NCI-H460 (cell line): ENCODE measurements at regions not wholly inside any gene's neighbourhood (a gene's known extent, or its start where the extent isn't known, plus 50 kb on each side); places are given as distances from the start of the nearest gene placed in this dataset.
"Not testable (repeated sequence)": the region's sequence is repeated elsewhere in the genome, so short reads cannot be mapped to it uniquely, and the experiment has no call there.

Source experiments
- DNase-seq: peaks from one replicate; pipeline ENCODE4 v3.0.0-alpha.2; 2016; ENCODE audit warnings: low read depth; ENCODE audit errors: extremely low read depth

DNA sequence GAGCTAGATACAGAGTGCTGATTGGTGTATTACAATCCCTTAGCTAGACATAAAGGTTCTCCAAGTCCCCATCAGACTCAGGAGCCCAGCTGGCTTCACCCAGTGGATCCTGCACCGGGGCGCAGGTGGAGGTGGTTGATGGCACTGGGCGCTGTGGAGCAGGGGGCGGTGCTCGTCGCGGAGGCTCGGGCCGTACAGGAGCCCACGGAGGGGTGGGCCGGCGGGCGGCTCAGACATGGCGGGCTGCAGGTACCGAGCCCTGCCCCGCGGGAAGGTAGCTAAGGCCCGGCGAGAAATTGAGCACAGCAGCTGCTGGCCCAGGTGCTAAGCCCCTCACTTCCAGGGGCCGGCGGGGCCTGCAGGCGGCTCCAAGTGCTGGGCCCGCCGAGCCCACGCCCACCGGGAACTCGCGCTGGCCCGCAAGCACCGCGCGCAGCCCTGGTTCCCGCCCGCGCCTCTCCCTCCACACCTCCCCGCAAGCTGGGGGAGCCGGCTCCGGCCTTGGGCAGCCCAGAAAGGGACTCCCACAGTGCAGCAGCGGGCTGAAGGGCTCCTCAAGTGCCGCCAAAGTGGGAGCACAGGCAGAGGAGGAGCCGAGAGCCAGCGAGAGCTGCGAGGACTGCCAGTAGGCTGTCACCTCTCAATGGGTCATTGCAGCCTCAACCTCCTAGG lies 96.4 kb upstream of the MYO10 start:
- not testable (repeated sequence) for DNase-seq

DNA sequence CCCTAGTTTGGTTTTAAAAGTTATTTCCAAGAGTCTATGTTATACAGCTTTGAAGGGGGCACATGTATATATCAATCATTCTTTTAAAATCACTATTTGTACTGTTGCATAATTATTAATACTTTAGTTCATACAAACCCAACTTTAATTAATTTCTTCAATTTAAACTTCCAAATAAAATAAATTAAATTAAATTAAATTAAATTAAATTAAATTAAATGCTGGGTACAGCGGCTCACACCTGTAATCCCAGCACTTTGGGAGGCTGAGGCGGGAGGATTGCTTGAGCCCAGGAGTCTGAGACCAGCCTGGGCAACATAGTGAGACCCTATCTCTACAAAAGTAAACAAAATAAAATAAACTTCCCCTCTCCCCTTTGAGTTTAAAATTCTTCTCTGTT lies 98.9 kb upstream of the MYO10 start:
- DNase-seq = not testable (repeated sequence)

DNA sequence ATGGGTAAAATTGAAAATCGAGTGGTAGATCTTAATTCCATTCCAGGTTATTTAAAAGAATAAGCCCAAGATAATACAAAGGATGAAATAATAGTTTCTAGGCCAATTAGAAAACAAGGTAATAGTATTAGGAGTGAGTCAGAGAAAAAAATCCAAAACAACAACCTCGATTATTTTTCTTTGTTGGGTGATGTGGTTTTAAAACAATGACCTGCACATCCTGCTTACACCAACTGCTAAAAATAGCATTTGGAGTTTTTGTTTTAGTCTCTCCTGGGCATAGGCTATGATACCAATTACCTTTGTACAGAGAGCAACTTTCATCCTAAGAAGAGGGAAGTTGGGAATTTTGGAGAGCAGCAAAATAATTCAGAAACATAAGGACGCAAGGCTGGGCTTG lies 101.7 kb upstream of the MYO10 start:
- DNase-seq = no peak

DNA sequence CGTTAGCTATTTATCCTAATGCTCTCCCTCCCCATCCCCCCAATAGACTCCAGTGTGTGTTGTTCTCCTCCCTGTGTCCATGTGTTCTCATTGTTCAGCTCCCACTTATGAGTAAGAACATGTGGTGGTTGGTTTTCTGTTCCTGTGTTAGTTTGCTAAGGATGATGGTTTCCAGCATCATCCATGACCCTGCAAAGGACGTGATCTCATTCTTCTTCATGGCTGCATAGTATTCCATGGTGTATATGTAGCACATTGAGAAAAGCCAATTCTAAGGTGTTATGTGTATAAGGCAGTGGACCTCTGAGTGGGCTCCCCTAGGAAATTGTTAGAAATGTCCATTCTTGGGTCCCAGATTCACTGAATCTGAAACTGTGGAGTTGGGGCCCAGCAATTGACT lies 103.1 kb upstream of the MYO10 start:
- DNase-seq = no peak

DNA sequence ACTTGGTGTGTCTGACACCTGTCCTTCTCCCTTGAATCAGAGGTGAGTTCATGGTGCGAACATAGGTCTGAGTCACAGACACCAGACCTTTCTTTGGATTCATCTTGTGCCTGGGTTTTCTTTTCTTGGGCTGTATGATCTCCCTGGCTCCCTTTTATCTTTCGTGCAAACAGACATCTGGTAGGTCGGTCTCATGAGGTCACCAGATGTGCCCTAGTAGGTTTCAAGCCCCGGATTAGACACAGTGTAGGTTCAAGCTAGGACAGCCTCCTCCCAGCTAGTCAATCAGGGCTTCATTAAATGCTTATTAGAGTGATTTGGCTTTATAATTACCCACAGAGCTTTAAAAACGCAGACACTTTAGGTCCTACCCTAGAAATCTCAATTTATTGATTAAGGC lies 106.0 kb upstream of the MYO10 start:
- DNase-seq = no peak

DNA sequence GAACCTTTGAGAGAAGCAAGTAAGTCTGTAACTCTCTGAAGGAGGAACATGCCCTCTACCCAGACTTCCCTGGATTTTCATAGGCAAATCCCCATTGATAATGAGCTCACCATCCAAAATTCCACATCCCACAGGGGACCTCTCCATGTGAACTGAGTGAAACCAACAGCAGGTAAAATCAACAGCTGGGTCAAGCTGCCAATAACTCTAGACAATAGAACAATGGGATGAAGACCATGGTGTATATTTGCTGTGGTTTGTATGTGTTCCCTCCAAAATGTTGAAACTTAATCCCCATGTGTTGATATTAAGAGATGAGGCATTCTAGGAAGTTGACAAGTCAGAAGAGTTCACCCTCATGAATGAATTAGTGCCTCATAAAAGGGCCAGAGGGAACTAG lies 110.2 kb upstream of the MYO10 start:
- DNase-seq = no peak

DNA sequence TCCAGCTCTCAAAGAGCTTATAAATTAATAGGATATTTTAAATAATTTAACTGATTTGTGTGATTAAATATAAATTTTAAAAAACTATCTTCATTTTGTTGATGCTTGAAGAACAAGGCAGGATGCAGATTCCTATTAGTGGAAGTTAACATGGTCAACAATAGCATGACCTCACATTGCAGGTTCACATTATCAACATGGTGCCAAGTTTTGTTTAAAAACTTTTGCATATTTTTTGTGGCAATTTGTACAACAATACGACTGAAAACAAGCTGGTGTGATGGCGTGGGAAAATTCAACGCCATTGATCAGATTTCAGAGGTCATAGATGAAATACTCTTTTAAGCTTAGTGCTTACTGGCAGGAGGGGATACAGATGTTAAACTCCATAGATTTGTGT lies 114.1 kb upstream of the MYO10 start:
- no peak for DNase-seq

DNA sequence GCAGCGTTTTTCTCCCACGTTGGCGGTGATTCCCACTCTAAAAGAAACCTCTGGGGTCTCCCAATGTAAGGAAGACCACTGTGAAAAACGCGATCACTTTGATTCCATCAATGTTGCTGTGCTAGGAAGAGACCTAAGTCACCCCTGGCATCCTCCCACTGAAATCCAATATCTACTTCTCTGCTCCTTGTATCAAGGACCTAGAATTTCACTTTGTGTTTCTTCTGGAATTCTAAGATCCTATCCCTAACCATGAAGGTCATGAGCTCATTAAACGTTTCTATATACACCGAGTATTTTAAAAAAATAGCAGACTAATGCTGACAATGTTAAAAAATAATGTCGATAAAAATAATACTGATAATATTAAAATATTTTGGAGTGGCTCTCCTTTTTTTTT lies 118.8 kb upstream of the MYO10 start:
- no peak for DNase-seq

DNA sequence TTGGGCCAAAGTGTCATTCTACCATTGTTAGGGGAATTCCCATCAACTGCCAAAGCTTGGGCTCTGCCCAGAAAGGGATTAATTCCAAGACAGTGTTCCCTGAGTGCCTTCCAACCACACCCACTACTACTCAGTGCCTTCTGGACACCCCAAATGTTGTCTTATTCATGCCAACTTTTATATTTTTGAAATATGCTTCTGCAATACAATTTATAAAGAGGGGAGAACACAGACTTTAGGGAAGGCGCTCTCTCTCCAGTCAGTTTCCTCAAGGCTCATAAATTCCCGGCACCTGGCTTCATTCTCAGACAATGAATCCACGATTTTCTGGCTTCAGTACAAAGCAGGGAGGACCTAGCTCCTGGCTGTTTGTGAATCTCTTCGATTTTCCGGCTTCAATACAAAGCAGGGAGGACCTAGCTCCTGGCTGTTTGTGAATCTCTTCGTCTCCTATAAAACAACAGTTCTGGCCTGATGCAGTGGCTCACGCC lies 120.1 kb upstream of the MYO10 start:
- no peak for DNase-seq

DNA sequence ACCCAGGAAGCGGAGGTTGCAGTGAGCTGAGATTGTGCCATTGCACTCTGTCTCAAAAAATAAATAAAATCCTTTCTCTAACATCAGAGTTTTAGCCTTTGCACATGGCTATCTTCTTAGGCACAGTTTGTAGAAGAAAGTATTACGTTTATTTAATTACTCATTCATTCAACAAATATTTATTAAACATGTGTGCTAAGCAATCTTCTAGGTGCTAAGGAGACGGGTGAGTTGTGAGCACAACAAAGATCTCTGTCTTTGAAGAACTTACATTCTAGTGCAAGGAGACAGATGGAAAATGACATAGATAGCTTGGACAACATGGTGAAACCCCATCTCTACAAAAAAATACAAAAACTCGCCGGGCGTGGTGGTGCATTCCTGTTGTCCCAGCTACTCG lies 122.3 kb upstream of the MYO10 start:
- DNase-seq = peak; percentile 15

DNA sequence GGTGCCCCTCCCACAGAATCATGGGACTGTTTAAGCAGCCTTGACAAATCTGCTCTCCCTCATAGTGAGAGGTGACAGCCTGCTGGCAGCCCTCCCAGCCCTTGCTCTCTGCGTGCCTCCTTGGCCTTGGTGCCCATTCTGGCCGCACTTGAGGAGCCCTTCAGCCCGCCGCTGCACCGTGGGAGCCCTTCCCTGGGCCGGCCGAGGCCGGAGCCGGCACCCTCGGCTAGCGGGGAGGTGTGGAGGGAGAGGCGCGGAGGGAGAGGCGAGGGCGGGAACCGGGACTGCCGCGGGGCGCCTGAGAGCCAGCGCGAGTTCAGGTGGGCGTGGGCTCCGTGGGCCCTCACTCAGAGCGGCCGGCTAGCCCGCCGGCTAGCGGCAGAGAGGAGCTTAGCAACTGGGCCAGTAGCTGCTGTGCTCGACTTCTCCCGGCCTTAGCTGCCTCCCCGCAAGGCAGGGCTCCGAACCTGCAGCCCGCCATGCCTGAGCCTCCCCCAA lies 125.9 kb upstream of the MYO10 start:
- DNase-seq = peak; percentile 30

DNA sequence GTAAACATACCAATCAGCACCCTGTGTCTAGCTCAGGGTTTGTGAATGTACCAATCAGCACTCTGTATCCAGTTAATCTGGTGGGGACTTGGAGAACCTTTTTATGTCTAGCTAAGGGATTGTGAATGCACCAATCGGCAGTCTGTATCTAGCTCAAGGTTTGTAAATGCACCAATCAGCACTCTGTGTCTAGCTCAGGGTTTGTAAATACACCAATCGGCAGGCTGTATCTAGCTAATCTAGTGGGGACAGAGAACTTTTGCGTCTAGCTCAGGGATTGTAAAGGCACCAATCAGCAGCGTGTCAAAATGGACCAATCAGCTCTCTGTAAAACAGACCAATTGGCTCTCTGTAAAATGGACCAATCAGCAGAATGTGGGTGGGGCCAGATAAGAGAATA lies 126.7 kb upstream of the MYO10 start:
- not testable (repeated sequence) for DNase-seq

DNA sequence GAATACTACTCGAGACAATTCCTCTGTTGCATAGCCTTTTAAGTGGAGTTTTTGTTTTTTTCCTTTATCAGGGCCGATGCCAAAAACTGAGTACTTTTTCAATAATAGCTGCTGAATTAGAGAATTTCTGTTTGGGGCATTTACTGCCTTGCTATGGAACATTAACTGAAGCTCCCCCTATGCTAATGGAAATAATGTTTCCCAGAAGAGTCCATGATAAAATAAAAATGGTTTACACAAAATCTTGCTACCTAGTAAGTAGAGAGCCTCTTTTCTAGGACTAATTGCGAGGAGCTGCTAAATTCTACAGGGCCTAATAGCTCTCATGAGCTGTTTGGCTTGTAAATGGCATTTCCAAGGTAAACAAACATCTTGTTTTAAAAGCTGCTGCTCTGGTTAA lies 128.2 kb upstream of the MYO10 start:
- no peak for DNase-seq

DNA sequence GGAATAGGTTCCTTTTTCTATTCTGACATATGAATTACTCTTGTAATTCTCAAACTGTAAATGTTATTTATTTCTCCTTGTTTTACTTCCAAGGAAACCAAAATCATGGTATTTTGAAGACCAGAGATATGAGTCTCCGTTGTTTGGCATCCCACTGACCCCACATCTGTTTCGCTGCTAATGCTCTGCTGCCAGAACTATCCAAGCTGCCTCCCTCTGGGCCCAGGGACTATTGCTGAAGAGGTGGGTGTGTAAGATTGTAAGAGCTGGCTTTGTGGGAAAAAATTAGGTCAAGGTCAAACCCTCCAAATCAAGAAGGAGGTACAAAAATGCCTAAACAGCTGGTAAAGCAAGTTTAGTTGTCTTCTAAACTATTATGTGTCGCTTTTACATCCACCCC lies 129.4 kb upstream of the MYO10 start:
- no peak for DNase-seq

DNA sequence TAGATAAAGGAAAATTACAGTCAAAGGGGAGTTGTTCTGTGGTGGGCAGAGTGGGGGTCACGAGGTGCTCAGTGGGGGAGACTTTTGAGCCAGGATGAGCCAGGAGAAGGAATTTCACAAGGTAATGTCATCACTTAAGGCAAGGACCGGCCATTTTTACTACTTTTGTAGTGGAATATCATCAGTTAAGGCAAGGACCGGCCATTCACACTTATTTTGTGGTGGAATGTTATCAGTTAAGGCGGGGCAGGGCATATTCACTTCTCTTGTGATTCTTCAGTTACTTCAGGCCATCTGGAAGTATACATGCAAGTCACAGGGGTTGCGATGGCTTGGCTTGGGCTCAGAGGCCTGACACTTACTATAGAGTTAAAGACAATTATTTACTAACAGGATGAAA lies 129.9 kb upstream of the MYO10 start:
- not testable (repeated sequence) for DNase-seq

DNA sequence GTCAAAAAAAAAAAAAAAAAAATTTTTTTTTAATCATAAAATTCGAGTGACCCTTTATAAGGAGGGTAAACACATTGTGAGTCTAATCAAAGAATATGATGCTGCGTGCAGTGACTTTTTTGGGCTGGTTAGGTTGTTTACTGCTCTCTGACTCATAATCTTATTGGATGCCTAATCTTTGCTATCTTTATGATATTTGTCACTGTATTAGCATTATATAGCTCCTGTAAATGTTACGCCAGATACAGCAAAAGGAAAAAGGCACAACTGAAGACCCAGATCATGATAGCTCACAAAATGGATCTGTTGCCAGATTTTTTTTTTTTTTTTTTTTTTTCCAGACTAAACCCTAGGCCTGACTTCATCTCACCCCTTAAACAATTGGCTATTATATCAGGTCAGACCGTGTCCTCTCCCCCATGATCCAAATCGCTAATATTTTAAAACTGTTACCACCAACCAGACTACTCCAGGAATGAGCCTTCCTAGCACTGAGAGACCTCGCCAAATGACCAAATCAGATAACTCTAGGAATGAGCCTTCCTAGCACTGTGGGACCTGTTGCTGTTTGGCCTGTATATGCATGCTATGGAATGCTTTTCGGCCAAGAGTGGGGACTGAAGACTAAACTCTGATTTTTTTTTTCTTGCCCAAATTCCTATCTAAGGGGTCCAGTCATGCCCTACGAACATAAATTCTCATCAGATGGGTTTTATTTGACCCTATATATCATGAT lies 131.7 kb upstream of the MYO10 start:
- no peak for DNase-seq

DNA sequence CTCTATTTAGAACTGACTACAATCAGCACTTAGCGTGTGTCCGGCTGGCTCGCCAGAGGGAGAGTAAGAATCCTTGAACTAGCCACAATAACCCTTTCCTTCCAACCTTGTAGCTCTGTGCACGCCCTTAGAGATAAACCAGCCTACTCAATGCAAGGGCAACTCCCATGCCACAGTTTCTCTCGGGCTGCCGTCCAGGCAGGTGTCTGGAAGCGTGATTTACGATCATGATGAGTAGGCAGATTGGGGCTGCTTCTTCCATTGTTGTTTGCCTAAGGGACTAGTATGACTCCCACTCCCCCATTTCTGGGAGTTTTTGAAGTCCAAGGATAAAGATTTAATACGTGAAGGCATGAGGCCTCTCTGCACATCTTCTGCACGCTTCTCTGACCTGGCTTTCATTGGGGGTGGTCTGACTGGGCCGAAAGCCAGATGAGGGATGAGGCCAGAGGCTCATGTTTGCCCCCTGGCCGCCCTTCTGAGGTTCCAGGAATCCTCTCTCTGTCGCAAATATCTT lies 134.0 kb upstream of the MYO10 start:
- peak; percentile 15 for DNase-seq

DNA sequence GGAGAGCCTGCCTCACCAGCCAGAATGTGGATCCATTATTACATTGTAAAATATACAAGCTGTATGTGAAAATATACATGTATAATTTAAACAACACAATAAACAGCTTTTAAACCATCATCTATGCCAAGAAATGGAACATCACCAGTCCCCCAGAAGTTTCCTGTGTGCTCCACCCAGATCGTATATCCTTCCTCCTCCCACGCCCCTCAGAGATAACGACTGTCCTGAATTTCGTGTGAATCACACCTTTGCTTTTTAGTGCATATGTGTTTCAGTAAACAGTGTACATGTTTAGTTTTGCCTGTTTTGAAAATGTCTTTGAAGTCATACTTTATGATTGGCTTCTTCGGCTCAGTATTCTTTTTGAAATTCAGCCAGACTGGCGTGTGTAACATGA lies 134.6 kb upstream of the MYO10 start:
- no peak for DNase-seq

DNA sequence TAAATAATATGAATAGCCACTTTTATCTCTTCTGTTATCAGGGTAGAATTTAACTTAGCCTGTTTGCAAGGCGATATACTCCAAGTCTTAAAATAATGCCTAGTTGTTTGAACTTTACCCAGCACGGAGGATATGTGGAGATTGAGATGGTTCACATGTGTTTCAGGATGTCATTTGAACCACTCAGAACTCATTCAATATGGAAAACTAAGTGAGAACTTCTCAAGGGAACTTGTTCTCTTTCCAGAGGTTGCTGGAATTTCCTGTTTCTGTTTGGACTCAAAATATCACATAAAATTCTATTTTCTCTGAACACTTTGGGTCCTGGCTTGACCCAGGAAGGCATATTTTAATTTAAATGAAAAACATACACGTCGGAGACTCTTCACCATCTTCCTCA lies 139.1 kb upstream of the MYO10 start:
- DNase-seq = no peak

DNA sequence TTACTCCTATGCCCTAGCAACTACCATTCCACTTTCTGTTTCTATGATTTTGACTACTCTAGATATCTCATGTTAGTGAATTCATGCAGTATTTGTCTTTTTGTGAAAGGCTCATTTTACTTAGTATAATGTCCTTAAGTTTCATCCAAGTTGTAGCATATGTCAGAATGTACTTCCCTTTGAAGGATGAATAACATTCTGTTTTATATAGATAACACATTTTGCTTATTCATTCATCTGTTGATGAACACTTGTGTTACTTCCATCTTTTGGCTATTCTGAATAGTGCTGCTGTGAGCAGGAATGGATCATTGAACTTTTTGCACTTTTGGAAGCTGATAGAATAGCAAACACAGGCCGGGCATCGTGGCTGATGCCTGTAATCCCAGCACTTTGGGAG lies 140.2 kb upstream of the MYO10 start:
- DNase-seq = no peak

DNA sequence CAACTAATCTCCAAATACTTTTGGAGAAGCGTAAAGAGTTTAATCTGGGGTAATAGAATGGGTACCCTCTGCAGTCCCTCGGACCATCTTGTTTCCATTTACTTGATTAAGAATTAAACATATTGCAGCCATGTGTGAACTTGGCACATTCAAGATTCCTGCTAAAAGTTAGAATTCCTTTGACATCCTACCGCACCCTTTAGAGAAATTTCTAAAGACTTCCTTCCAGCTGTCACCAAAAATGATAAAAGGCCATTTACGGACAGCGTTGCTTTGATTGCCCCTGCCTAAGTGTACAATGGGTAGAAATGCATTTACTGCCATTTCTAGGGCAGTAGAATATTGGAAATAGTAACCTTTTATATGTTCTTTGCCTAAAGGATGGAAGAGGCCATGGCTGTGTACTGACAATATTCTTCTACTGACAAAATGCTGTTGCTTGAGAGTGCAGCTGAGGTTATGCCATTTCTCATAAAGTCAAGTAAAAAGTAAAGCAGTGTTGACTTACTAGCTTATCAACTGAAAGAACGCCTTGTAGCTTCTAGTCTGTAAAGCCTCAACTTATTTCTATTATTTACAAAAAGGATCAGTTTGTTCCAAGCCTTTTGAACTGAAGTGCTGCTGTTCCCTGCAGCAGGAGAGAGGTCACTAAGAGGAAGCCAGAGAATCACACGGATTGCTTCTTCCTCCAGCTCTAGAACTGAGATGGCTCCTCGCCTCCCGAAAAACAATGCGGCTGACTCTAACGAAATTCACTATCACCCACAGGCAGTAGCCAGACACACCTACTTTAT lies 139.8 kb upstream of the BASP1 start:
- DNase-seq = no peak
